HepG2 (cell line): ENCODE measurements at regions not wholly inside any gene's neighbourhood (a gene's known extent, or its start where the extent isn't known, plus 50 kb on each side); places are given as distances from the start of the nearest gene placed in this dataset.
A peak's percentile ranks its signal among the peaks of the same experiment; 100 is the strongest.

Source experiments
- ARNTL ChIP-seq: sonication (generic); formaldehyde crosslinking; IDR thresholded peaks from 2 replicates; pipeline ENCODE4 v1.4.0; 2020; ENCODE audit warnings: mild to moderate bottlenecking, missing genetic modification reagents
- ELF3 ChIP-seq: IDR thresholded peaks from 2 replicates; pipeline ENCODE4 v1.6.1; 2016; ENCODE audit warnings: missing genetic modification reagents, missing compliant biosample characterization
- ETV5 ChIP-seq: IDR thresholded peaks from 2 replicates; pipeline ENCODE4 v1.6.1; 2018; ENCODE audit warnings: missing biosample characterization, missing genetic modification reagents, inconsistent platforms, borderline replicate concordance
- HDAC1 ChIP-seq: sonication (generic); formaldehyde crosslinking; IDR thresholded peaks from 2 replicates; pipeline ENCODE4 v1.5.1; 2020; ENCODE audit warnings: mild to moderate bottlenecking, missing genetic modification reagents
- HIC2 ChIP-seq: sonication (generic); formaldehyde crosslinking; IDR thresholded peaks from 2 replicates; pipeline ENCODE4 v1.9.0; 2022; ENCODE audit warnings: low read depth, missing genetic modification reagents
- HOXA3 ChIP-seq: sonication (generic); formaldehyde crosslinking; IDR thresholded peaks from 2 replicates; pipeline ENCODE4 v1.5.0; 2020; ENCODE audit warnings: missing genetic modification reagents
- JUNB ChIP-seq: sonication (generic); formaldehyde crosslinking; IDR thresholded peaks from 2 replicates; pipeline ENCODE4 v1.8.0; 2022; ENCODE audit warnings: missing genetic modification reagents, mild to moderate bottlenecking, borderline replicate concordance
- KLF6 ChIP-seq: IDR thresholded peaks from 2 replicates; pipeline ENCODE4 v1.8.0; 2016; ENCODE audit warnings: missing biosample characterization, missing genetic modification reagents
- NCOR1 ChIP-seq: fragments of 200-600 bp; sonication (generic); IDR thresholded peaks from 2 replicates; pipeline ENCODE4 v1.7.0; 2017; ENCODE audit warnings: antibody characterized with exemption, low read length, borderline replicate concordance
- NFKBIZ ChIP-seq: IDR thresholded peaks from 2 replicates; pipeline ENCODE4 v1.6.1; 2018; ENCODE audit warnings: missing genetic modification reagents, missing compliant biosample characterization
- NR2F6 ChIP-seq, 2 experiments: IDR thresholded peaks; 2 replicates each; pipeline ENCODE4 v1.6.1; 2016; ENCODE audit warnings: antibody characterized with exemption in 1 of 2, mild to moderate bottlenecking in 1 of 2
- REL ChIP-seq: sonication (generic); formaldehyde crosslinking; conservative IDR thresholded peaks from 2 replicates; pipeline ENCODE4 v1.8.0; 2022; ENCODE audit warnings: mild to moderate bottlenecking, missing genetic modification reagents, moderate library complexity
- SALL1 ChIP-seq: sonication (generic); formaldehyde crosslinking; IDR thresholded peaks from 2 replicates; pipeline ENCODE4 v1.8.0; 2022; ENCODE audit warnings: mild to moderate bottlenecking, missing genetic modification reagents
- SMARCE1 ChIP-seq: fragments of 450-650 bp; IDR thresholded peaks from 2 replicates; pipeline ENCODE4 v1.6.1; 2017; ENCODE audit warnings: borderline replicate concordance
- SRY ChIP-seq: sonication (generic); formaldehyde crosslinking; IDR thresholded peaks from 2 replicates; pipeline ENCODE4 v1.8.0; 2022; ENCODE audit warnings: mild to moderate bottlenecking, missing genetic modification reagents
- ZBTB38 ChIP-seq: sonication (generic); formaldehyde crosslinking; IDR thresholded peaks from 2 replicates; pipeline ENCODE4 v1.5.1; 2020; ENCODE audit warnings: mild to moderate bottlenecking, missing genetic modification reagents
- ZFX ChIP-seq: sonication (generic); formaldehyde crosslinking; IDR thresholded peaks from 2 replicates; pipeline ENCODE4 v1.4.0; 2020; ENCODE audit warnings: mild to moderate bottlenecking, low read depth, missing genetic modification reagents, moderate library complexity
- ZNF160 ChIP-seq: sonication (generic); formaldehyde crosslinking; IDR thresholded peaks from 2 replicates; pipeline ENCODE4 v1.8.0; 2022; ENCODE audit warnings: mild to moderate bottlenecking, inconsistent platforms, missing genetic modification reagents
- ZNF441 ChIP-seq: sonication (generic); formaldehyde crosslinking; IDR thresholded peaks from 2 replicates; pipeline ENCODE4 v1.7.0; 2021; ENCODE audit warnings: missing genetic modification reagents, borderline replicate concordance
- ZNF781 ChIP-seq: sonication (generic); formaldehyde crosslinking; IDR thresholded peaks from 2 replicates; pipeline ENCODE4 v1.5.1; 2020; ENCODE audit warnings: borderline replicate concordance, mild to moderate bottlenecking, missing genetic modification reagents; ENCODE audit errors: not compliant biosample characterization
- TF ChIP-seq, protein P1 (sequence below): IDR thresholded peaks from 2 replicates; pipeline ENCODE4 v1.6.1; 2016; ENCODE audit warnings: low read depth, missing genetic modification reagents, missing compliant biosample characterization
- TF ChIP-seq, protein P2 (sequence below): sonication (generic); formaldehyde crosslinking; IDR thresholded peaks from 2 replicates; pipeline ENCODE4 v1.5.0; 2020; ENCODE audit warnings: missing genetic modification reagents, mild to moderate bottlenecking, borderline replicate concordance

- TF ChIP-seq HDAC1 (peak; percentile 84), ZNF441 (CRISPR knock-in tag) (peak; percentile 76; the same call in 1 of the 2 replicates), NR2F6 (IDR thresholded peaks at IDR 0.05) (peak; percentile 60; the same call in 1 of the 2 replicates), NR2F6 (CRISPR knock-in tag; IDR thresholded peaks at IDR 0.05) (peak; percentile 73), SALL1 (CRISPR knock-in tag) (peak; percentile 90; the same call in 1 of the 2 replicates), ZBTB38 (CRISPR knock-in tag) (no peak), KLF6 (peak; percentile 92), REL (CRISPR knock-in tag) (no peak), JUNB (peak; percentile 92), ARNTL (peak; percentile 69; the same call in 1 of the 2 replicates), ZNF781 (CRISPR knock-in tag) (no peak), NFKBIZ (peak; percentile 78; the same call in 1 of the 2 replicates), ZNF160 (CRISPR knock-in tag) (no peak), HOXA3 (peak; percentile 53; the same call in 1 of the 2 replicates), ELF3 (CRISPR knock-in tag) (peak; percentile 79), NCOR1 (peak; percentile 73; the same call in 1 of the 2 replicates), ETV5 (CRISPR knock-in tag) (peak; percentile 71; the same call in 1 of the 2 replicates), SRY (CRISPR knock-in tag) (no peak), ZFX (CRISPR knock-in tag) (0 out of 2 replicates have a peak, but pooled peaks have one; percentile 27), HIC2 (no peak; the same call in 1 of the 2 replicates), SMARCE1 (0 out of 2 replicates have a peak, but pooled peaks have one; percentile 61)
- TF ChIP-seq, protein P1, sequence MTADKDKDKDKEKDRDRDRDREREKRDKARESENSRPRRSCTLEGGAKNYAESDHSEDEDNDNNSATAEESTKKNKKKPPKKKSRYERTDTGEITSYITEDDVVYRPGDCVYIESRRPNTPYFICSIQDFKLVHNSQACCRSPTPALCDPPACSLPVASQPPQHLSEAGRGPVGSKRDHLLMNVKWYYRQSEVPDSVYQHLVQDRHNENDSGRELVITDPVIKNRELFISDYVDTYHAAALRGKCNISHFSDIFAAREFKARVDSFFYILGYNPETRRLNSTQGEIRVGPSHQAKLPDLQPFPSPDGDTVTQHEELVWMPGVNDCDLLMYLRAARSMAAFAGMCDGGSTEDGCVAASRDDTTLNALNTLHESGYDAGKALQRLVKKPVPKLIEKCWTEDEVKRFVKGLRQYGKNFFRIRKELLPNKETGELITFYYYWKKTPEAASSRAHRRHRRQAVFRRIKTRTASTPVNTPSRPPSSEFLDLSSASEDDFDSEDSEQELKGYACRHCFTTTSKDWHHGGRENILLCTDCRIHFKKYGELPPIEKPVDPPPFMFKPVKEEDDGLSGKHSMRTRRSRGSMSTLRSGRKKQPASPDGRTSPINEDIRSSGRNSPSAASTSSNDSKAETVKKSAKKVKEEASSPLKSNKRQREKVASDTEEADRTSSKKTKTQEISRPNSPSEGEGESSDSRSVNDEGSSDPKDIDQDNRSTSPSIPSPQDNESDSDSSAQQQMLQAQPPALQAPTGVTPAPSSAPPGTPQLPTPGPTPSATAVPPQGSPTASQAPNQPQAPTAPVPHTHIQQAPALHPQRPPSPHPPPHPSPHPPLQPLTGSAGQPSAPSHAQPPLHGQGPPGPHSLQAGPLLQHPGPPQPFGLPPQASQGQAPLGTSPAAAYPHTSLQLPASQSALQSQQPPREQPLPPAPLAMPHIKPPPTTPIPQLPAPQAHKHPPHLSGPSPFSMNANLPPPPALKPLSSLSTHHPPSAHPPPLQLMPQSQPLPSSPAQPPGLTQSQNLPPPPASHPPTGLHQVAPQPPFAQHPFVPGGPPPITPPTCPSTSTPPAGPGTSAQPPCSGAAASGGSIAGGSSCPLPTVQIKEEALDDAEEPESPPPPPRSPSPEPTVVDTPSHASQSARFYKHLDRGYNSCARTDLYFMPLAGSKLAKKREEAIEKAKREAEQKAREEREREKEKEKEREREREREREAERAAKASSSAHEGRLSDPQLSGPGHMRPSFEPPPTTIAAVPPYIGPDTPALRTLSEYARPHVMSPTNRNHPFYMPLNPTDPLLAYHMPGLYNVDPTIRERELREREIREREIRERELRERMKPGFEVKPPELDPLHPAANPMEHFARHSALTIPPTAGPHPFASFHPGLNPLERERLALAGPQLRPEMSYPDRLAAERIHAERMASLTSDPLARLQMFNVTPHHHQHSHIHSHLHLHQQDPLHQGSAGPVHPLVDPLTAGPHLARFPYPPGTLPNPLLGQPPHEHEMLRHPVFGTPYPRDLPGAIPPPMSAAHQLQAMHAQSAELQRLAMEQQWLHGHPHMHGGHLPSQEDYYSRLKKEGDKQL (CRISPR knock-in tag): no peak
- TF ChIP-seq, protein P2, sequence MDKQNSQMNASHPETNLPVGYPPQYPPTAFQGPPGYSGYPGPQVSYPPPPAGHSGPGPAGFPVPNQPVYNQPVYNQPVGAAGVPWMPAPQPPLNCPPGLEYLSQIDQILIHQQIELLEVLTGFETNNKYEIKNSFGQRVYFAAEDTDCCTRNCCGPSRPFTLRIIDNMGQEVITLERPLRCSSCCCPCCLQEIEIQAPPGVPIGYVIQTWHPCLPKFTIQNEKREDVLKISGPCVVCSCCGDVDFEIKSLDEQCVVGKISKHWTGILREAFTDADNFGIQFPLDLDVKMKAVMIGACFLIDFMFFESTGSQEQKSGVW (CRISPR knock-in tag): no peak
Observed at GRCh38 chr3:187968883-187969580, 184.9 kb upstream of the LPP start (continued).
